ENCODE measurements at regions not wholly inside any gene's neighbourhood (a gene's known extent, or its start where the extent isn't known, plus 50 kb on each side); places are given as distances from the start of the nearest gene placed in this dataset.

DNA sequence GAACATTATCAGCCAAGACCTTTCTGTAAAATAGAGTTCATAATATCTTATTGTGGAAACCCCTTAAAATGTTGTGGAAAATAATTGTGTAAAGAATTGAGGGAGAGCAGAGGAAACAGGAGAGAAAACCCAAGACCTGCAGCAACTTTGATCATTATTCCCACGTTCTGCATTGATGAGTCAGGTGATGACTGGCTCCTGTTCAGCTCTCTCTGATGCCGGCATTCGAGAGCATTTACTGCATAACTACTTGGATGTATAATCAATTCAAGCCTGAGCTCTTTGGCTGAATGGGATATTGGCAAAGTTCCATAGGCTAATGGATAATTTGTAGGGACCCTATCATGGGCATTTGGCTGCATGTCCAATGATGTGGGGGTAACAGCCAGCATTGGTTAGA lies 176.3 kb upstream of the ARID2 start:
- no peak for TF ChIP-seq POLR2A (IDR thresholded peaks at IDR 0.05; ENCODE audit: low read depth, low read length)
- TF ChIP-seq POLR2AphosphoS5 (IDR thresholded peaks at IDR 0.05; ENCODE audit: low read depth, low read length), result no peak

Data from GM12891 (cell line).